ENCODE measurements at regions not wholly inside any gene's neighbourhood (a gene's known extent, or its start where the extent isn't known, plus 50 kb on each side); places are given as distances from the start of the nearest gene placed in this dataset.

DNA sequence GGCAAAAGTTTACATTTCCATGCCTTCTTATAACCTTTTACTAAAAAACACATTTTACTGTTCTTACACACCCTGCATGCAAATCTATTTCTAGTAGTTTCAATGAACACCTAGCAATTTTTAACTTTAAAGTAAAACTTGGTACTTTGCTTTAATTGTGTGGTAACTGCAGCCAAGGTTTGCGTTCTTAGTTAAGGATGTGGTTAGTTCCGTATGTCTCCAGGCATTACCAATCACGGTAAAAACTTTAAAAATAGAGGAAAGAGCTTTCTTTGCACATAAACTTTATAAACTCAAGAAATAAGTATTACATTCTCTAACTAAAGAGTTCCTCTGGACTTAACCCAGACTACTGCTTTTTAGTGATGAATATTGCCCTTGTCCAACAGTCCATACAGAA, 795.2 kb downstream of the SLC16A7 start:
- no peak for DNase-seq

DNA sequence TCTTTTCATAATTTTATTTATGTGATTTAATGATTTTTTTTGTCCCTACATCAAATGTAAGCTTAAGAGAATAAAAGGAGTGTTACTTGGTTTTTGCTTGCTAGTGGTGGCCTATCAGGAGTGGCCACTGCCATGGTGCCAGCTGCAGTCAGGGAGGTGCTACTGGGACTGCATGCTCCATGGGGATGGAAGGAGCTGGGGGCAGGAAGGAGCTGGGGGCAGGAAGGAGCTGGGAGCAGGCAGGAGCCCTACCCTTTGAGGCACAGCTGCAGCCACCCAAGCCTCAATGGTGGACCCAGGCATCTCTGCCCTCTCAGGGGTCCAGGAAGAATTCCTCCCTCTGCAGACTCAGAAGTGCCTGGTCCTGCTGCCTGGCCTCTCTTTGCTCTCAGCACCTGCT, 796.0 kb downstream of the SLC16A7 start:
- no peak for DNase-seq

DNA sequence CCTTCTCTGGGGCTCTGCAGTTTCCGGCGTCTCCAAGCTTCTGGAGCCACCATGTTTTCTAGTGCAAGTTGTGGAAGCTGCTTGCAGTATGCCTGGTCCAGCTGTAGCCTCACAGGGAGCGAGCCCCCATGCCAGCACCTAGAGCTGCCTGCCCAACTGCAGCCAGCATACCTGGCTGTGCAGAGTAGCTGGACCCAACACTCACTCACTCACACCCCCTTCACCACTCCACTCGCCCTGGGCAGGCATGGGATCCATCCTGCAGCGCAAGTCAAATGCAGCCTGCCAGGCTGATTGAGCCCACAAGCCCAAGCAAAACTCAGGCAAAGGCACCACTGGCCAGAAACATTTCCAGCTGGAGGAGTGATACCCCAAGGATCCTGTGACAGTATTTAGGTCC, 797.3 kb downstream of the SLC16A7 start:
- DNase-seq, result no peak

DNA sequence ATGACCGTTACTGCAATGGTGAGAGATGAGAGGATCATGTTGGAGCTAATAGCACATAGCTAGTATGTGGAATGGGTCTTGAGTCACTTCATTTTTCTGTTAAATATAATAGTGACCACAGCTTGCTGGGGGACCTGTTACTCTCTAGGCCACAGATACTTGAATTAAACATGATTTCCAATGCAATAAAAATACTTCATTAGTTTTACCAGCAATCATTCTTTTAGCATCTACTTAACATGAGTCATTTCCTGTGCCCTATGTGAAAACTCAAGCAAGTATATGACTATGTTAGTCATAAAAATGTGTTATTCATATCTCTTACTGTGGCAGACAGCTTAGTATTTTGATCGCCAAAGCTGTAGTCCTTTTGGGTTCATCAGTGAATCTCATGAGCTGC, 798.8 kb downstream of the SLC16A7 start:
- DNase-seq, result no peak

DNA sequence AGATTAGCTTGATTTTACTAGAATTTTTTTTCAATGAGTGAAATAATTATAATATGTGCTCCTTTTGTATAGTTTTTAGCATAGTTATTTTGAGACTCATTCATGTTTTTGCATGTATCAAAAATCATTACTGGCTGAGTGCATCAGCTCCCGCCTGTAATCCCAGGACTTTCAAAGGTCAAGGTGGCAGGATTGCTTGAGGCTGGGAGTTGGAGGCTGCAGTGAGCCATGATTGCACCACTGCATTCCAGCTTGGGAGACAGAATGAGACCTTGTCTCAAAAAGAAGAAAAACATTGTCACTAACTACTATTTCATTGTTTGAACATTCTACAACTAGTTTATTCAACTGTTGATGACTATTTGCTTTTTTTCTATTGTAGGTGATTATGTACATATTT, 802.7 kb downstream of the SLC16A7 start:
- DNase-seq, result no peak

DNA sequence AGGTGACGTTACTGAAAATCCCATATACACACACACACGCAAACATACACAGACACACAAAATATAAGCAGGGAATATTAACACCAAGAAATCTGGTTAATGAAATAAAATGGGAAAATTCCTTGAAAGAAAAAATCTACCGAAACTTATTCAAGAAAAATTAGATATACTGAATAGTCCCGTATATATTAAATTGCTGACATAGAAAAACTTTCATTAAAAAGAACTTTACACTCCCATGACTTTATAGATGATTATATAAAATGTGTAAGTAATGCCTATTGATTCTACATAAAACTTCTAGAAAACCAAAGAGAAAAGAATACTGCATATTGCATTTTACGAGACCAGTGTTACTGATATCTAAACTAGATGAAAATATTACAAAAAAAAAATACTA, 803.2 kb downstream of the SLC16A7 start:
- no peak for DNase-seq

DNA sequence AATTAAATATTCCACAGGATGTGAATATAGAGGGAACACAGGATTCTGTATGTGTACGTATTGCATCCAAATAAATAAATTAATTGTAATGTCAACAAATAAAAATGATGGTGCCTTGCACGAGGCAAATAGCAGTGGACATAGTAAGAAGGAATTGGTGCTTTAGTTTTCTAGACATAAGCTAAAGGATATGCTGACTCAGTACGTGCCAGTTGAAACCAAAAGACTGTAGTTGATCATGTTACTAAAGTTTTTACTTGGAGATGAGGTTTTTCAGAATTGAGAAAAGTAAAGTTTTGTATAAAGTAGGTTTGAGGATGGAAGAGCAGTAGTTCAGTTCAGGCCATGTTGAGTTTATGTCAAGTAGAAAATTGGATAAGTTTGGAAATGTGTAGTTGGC, 807.2 kb downstream of the SLC16A7 start:
- DNase-seq, result no peak

DNA sequence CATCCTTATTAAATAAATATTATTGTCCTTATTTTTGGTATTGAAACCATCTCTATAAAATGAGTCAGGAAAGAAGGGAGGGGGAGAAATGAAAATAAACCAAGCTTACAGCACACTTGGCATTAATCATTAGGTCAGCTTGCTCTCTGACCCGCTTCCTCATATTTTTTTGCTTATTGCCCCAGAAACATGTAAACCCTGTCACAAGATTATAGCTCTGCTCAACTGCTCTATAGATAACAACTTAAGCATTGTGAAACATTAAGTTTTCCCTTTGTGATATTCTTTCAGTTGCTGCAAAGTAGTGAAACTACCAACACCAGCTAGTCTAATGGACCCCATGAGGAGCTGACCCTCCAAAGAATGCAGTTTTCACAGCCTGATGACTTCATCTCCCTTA, 819.5 kb downstream of the SLC16A7 start:
- DNase-seq, result no peak

DNA sequence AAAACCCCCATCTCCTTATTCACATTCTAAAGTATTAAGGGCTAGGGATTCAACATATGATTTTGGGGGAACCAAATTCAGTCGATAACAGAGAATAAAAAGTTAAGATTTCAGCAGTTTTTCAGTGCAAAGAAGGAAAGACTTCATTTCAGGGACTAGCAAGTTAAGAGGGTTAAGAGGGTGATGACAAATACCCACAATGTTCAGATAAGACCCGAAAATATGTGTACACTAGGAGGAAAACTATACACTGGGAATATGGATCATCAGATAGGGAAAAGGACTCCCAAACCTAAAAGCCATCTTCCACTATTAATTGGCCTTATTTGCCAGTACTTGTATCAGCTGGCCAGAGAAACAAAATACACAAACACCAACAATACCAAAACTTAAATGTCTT, 824.2 kb downstream of the SLC16A7 start:
- no peak for DNase-seq

DNA sequence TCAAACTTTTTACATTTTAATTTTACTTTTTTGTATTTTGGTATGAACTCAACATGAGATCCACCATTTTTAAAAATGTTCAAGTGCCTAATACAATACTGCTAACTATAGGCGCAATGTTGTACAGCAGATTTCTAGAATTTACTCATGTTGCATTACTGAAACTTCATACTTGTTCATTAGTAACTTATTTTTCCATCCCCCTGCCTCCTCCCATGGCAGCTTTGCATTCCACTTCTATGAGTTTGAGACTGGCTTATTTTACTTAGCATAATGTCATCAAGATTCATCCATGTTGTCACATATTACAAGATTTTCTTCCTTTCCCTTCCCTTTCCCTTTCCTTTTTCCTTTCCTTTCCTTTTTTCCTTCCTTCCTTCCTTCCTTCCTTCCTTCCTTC, 825.9 kb downstream of the SLC16A7 start:
- DNase-seq, result no peak

DNA sequence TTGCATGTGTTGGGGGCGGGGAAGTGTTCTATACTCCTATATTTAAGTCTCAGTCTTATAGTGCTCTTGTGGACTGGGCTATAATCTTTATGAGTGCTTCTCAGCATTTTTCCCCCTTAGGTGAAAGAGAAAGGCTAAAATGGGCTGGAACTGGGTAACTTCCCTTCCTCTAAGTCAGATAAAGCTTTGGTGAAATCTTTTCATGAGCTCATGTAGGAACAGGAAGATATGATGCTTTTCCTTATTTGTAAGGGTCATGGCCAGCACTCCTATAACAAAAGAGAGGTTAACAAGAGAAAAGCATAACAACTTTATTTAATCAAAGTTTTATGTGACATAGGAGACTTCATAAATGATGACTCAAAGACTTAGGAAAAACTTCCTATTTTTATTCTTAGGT, 841.5 kb downstream of the SLC16A7 start:
- no peak for DNase-seq

DNA sequence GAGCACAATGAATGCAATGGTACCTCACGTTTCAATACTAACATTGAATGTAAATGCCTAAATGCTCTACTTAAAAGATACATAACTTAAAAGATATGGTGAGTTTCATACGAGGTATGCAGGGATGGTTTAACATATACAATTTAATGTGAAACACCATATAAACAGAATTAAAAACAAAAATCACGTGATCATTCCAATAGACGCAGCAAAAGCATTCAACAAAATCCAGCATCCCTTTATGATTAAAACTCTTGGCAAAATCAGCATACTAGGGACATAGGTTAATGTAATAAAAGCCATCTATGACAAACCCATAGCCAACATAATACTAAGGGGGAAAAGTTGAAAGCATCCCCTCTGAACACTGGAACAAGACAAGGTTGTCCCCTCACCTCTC, 845.7 kb downstream of the SLC16A7 start:
- DNase-seq, result no peak

DNA sequence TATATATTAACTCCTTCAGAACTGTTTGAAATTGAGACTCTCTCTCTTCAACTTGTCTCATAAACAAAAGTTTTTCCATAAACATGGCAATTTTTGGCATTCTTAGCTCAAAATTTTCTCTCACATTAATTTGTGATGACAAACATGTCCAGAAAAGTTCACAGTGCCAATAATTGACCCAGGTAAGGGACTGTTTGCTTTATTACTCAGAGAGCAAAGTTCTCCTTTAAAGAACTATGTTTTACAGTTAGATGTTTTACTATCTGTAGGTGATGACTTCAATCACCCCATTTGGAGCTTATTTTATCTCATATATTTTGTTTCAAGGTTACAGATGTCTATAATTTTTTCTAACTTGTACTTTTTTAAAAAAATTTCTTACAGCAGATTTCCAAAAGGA, 855.6 kb downstream of the SLC16A7 start:
- no peak for DNase-seq

DNA sequence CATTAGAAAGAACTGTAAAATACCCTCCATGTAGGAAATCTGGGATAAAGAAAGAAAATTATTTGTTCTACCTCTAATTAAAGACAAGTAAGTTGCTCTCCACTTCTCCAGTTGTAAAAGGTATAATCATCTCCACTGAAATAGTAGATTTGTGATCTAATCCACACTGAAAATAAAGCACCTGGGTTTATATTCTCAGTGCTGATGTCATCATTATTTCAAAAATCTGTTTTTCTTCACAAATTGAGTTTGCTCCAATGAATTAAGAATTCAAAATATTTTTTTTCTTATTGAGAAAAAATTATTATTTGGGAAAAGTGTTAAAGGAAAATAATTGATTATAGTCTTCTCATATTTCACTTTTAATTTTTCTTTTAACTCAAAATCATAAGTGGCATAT, 869.2 kb downstream of the SLC16A7 start:
- DNase-seq, result no peak

DNA sequence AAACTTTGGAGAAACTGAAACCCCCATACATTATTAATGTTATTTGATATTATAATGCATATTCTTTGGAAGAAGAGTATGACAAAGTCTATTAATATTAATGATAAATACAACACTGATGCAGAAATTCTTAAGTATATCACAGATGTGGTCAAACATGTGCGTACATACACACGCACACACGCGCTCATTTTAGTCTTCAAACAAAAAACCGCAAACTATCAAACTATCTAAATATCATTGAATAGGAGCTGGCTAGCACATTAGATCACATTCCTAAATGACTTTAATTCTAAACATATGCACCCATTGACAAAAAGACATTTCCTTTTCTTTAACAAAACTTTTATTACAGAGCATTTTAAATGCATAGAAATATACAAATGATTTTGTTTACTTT, 872.7 kb downstream of the SLC16A7 start:
- DNase-seq, result no peak

DNA sequence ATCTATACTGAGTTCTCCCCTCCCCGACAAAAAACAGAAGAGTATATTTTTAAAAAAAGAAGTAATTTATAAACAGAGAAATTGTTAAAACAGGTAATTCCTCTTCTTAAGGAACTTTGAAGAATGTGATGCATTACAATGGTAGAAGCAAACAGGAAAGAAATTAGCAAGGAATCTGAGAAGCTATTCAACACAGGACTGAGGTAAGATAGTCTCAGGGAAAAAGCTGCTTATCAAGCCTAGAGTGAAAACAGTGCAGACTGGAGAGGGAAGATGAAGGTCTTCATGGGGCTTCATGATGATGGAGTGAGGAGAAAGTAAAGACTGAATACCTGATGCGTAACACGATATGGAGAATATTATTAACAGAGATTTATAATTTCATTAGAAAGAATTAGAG, 880.0 kb downstream of the SLC16A7 start:
- DNase-seq, result no peak

DNA sequence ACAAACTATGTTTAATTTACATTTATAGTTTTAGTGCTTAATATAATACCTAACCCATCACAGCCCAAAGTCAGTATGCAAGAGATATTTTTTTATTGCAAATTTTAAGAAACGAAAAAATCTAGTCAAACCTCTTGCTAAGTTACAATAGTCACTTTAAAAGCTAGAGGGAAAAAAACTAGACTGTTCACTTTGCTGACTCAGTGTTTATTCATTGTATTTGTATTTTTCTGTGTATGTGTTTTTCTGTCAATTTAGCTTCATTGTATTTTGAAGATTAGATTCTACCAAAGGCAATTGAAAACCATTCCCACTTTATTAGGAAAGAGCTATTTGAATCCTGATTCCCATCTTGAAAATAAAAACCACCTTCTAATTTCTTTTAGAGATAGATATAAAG, 891.5 kb downstream of the SLC16A7 start:
- no peak for DNase-seq

DNA sequence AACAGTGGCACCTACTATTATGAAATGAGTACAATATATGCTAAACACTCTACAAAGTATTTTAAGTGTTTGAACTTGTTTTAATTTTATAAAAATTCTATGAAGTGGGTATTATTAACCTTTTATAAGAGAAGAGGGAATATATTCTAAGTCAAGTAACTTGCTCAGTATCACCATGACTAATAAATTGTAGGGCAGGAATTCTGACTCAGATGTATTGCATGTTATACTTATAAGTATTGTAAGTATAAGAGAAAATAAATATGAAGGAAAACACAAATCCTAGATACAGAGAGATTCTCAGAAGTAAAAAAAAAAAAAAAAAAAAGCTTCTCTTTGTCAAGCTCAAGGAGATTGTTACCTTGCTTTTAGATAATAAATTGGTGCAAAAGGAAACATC, 893.2 kb downstream of the SLC16A7 start:
- DNase-seq, result no peak

DNA sequence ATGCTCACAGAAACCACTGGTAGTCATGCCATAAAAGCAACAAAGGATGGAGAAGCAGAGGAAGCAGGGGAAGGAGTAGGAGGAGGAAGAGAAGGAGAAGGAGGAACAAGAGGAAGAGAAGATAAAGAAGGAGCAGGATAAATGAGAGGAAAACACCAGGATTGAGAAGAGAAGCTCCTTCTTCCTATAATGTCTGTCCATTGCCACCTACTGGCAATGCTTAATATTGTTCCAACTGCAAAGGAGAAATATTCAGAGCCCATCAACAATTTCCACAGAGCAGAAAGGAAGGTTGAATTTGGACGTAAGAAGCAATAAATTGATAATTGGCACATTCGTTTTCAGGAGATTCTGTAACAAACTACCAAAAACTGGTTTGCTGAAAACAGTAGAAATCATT, 898.4 kb downstream of the SLC16A7 start:
- DNase-seq, result no peak

DNA sequence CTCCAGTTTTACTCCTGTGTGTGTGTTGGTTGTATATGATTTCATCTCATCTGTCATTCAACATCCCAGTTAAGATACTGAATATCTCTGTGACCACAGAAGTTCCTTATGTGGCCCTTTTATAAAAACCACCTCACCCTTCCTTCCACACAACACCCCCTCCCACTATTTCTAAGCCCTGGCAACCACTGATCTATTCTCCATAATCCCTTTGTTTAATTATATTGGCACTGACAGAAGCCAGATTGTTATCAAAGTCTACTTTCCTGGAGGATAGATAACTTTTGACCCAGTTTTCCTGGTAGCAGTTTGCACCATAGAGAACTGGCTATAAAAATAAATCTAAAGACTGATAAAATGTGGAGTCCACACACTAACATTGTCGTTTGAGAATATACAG, 902.8 kb downstream of the SLC16A7 start:
- DNase-seq, result no peak

DNA sequence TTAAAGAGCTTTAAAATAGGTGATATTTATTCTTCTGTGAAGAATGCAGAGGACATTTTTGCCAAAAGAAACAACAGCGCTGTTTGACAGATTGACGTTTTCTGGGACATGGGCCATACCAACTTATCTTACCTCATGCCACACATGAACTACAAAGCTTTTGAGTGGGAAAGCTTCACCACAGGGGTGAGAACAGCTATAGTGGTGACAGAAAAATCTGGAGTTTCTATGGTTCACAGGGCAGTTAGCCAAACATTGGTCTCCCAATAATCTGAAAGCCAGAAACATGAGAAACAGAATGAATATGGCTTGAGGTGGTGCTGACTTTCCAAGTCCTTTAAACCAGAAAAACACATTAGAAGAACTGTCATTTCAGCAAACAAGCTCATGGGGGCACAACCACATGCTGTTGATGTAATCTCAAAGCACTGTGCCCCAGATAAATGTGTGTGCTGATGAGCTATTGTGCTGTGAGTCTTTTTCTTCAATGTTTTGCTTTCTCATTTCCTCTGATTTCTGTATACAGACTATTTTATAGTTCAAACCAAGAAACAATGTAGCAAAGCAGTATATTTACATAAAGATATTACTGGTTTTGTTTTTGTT, 905.4 kb downstream of the SLC16A7 start:
- no peak for DNase-seq

DNA sequence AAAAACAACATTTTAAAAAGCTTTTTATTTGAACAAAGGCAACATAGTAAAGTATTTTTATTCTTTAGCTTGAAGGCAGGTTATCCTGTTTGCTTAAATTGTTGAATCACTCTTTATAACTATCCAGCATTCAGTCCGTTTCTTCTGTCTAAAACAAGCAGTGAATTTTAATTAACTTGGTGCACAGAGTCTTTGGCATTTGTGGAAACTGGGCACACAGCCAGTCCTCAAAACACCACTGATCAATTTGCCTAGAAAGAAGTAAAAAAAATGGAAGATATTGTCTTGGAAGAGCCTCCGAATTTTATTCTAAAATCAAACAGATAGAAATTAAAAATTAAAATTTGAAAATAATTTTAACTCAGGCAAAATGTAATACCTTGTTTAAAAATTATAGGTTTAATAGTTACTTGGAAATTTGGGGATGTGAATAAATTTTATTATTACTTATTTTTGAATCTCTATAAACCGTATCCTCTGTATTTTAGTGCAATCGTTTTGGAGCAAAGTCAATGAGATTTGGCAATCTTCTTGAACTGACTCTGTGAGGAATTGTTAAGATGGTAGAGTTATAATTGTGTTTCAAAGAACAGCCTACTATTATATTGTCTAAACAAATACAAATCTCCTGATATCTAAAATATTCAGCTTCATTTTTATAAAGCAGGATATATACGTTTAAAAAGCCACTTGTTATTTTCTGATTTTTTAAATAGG, 927.0 kb downstream of the SLC16A7 start:
- DNase-seq, result no peak

DNA sequence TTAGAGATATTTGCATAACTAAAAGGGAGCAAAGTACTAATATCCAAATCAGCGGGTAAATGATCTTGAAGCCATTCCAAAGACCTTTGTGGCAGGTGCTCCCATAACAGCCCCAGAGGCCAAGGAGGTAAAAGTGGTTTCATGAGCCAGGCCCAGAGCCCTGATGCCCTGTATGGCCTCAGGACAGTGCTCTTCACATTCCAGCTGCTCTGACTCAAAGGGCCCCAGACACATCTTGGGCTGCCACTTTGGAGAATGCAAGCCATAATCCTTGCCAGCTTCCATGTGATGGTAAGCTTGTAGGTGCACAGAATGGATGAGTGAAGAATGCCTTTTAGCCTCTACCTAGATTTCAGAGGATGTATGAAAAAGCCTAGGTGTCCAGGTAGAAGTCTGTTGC, 933.4 kb downstream of the SLC16A7 start:
- no peak for DNase-seq

DNA sequence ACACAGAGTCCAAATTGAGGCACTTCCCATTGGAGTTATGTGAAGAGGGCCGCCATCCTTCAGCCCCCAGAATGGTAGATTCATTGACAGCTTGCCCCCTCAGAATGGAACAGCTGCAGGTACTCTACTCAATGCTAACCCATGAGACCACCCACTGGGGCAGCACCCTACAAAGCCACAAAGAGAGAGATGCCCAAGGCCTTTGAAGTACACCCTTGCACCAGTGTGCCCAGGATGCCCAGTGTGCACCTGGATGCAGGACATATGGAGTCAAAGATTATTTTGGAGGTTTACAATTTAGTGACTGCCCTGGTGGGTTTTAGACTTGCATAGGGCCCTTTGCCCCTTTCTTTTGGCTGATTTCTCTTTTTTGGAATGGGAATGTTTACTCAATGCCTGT, 933.9 kb downstream of the SLC16A7 start:
- DNase-seq, result no peak

DNA sequence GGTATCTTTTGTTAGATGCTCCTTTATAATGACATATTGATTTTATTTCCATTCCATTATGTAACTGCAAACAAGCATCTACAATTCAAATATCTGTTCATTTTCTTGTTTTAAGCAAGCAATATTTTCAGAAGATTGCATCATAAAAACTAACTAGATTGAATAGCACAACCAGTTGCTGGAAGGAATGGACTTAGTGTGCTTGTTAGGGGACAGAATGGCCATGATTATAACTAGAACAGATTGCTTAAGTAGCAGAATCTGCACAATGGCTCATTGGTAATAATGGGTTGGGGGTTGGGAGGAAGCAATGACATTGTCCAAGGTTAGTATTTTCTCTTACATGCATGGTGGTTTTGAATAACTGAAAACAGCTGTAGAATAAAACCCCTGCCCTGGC, 939.5 kb downstream of the SLC16A7 start:
- no peak for DNase-seq

Measured in activated CD8-positive, alpha-beta memory T cell treated with anti-CD3 and anti-CD28 coated beads, Interleukin-2, amount 50 U/mL, for 4 hours (primary cell).